ENCODE measurements at regions not wholly inside any gene's neighbourhood (a gene's known extent, or its start where the extent isn't known, plus 50 kb on each side); places are given as distances from the start of the nearest gene placed in this dataset.

DNA sequence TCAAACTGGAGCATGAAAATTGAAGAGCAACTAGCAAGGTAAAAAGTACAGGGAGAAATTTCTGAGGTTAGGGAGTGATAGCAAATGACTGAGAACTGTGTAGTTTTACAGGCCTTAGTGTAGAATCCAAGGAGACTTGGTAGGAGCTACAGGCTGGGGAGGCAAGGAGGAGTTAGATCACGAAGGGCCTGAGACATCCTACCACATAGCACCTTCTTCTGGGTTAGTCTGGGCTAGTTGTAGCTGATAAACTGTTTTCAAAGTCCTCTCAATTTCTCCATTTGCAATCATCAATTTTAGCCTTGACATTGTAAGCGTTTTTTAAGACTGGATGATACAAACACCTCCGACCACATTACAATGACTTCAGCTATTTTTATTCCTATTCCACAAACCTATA, 209.7 kb downstream of the TMEM200A start:
- TF ChIP-seq, protein P1, sequence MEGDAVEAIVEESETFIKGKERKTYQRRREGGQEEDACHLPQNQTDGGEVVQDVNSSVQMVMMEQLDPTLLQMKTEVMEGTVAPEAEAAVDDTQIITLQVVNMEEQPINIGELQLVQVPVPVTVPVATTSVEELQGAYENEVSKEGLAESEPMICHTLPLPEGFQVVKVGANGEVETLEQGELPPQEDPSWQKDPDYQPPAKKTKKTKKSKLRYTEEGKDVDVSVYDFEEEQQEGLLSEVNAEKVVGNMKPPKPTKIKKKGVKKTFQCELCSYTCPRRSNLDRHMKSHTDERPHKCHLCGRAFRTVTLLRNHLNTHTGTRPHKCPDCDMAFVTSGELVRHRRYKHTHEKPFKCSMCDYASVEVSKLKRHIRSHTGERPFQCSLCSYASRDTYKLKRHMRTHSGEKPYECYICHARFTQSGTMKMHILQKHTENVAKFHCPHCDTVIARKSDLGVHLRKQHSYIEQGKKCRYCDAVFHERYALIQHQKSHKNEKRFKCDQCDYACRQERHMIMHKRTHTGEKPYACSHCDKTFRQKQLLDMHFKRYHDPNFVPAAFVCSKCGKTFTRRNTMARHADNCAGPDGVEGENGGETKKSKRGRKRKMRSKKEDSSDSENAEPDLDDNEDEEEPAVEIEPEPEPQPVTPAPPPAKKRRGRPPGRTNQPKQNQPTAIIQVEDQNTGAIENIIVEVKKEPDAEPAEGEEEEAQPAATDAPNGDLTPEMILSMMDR (conservative IDR thresholded peaks at IDR 0.05), result no peak
- no peak for TF ChIP-seq ZFX (IDR thresholded peaks at IDR 0.05)

Data from C4-2B (cell line).